Endothelial cell of umbilical vein (primary cell): ENCODE measurements at regions not wholly inside any gene's neighbourhood (a gene's known extent, or its start where the extent isn't known, plus 50 kb on each side); places are given as distances from the start of the nearest gene placed in this dataset.

Experiments
- BruUV-seq: library from RNA; stranded (reverse); fragments of 400-500 nt; replicated peaks from 2 replicates; lab custom pipeline; 2021; lab: Mats Ljungman, UMichigan
- CTCF ChIA-PET: fragments of 300-600, 350-600 bp; sonication (Branson Sonifier 250); formaldehyde crosslinking; loops from one replicate; lab custom pipeline; 2021; ENCODE audit warnings: antibody characterized with exemption, inconsistent platforms; lab: Charles Lee
- POLR2A ChIA-PET: fragments of 300-600, 350-600 bp; sonication (Branson Sonifier 250); formaldehyde crosslinking; loops from one replicate; lab custom pipeline; 2021; ENCODE audit warnings: antibody characterized with exemption, inconsistent platforms; lab: Charles Lee
- DNase-seq: peaks from one replicate; pipeline ENCODE4 v3.0.0-alpha.2; 2011; ENCODE audit warnings: low read depth, low spot score
- FAIRE-seq: peaks from 2 replicates; lab custom pipeline; 2011; peaks lifted over from hg19 to GRCh38; lab: Jason Lieb, UNC
- H2AFZ ChIP-seq: 2 replicates; pipeline ENCODE4 v1.6.0; 2012; ENCODE audit warnings: low read depth, low read length, control low read depth, inconsistent platforms
- H3K27ac ChIP-seq: 2 replicates; pipeline ENCODE4 v1.5.1; 2011; ENCODE audit warnings: low read depth, mild to moderate bottlenecking, control low read depth, low read length, moderate library complexity; ENCODE audit not compliant: insufficient read depth
- H3K27me3 ChIP-seq, 2 experiments: 2 replicates each; pipeline versions ENCODE4 v1.6.0 to v1.6.1; 2011; ENCODE audit warnings: low read length in 2 of 2, mixed read lengths in 1 of 2; ENCODE audit not compliant: control insufficient read depth in 2 of 2, insufficient read depth in 2 of 2
- H3K36me3 ChIP-seq, 2 experiments: 2 replicates in 1 of 2; 3 replicates in 1 of 2; pipeline ENCODE4 v1.5.1; 2011; ENCODE audit warnings: low read length in 2 of 2, mild to moderate bottlenecking in 1 of 2, moderate library complexity in 1 of 2; ENCODE audit not compliant: control insufficient read depth in 2 of 2, insufficient read depth in 2 of 2; ENCODE audit errors: extremely low read depth in 1 of 2
- H3K4me1 ChIP-seq: 3 replicates; pipeline ENCODE4 v1.5.1; 2011; ENCODE audit warnings: mild to moderate bottlenecking, low read length; ENCODE audit not compliant: control insufficient read depth, insufficient read depth; ENCODE audit errors: extremely low read depth
- H3K4me2 ChIP-seq: 2 replicates; pipeline ENCODE4 v1.6.1; 2011; ENCODE audit warnings: low read length, control low read depth, mixed read lengths; ENCODE audit not compliant: insufficient read depth
- H3K4me3 ChIP-seq, 3 experiments: fragments of 200-600 bp in 1 of 3; sonication (generic), shearing (Covaris generic) in 1 of 3; replicated peaks in 1 of 3; 2 replicates each; pipeline ENCODE4 v1.5.1; 2011 to 2016; ENCODE audit warnings: control low read depth in 3 of 3, low read length in 3 of 3, mild to moderate bottlenecking in 2 of 3, inconsistent platforms in 1 of 3, low read depth in 1 of 3, moderate library complexity in 1 of 3; ENCODE audit not compliant: insufficient read depth in 1 of 3
- H3K79me2 ChIP-seq: 2 replicates; pipeline ENCODE4 v1.6.0; 2012; ENCODE audit warnings: low read length, inconsistent platforms; ENCODE audit not compliant: control insufficient read depth, insufficient read depth
- H3K9ac ChIP-seq: replicated peaks from 2 replicates; pipeline ENCODE3; 2011; ENCODE audit warnings: low read length, control low read depth; ENCODE audit not compliant: insufficient read depth; ENCODE audit errors: extremely low read depth
- H3K9me1 ChIP-seq: replicated peaks from 3 replicates; pipeline ENCODE4 v1.6.0; 2011; ENCODE audit warnings: mild to moderate bottlenecking, low read length; ENCODE audit not compliant: control insufficient read depth, insufficient read depth; ENCODE audit errors: extremely low read depth
- H3K9me3 ChIP-seq: replicated peaks from 2 replicates; pipeline ENCODE4 v1.5.1; 2012; ENCODE audit warnings: low read length, inconsistent platforms; ENCODE audit not compliant: control insufficient read depth, insufficient read depth
- H4K20me1 ChIP-seq: replicated peaks from 2 replicates; pipeline ENCODE3; 2011; ENCODE audit warnings: mild to moderate bottlenecking, low read length; ENCODE audit not compliant: control insufficient read depth, insufficient read depth; ENCODE audit errors: extremely low read depth
- CTCF ChIP-seq, 2 donors: IDR thresholded peaks; 1 replicate in 1 of 2; 2 replicates in 1 of 2; pipeline ENCODE4 v1.5.1; 2011; ENCODE audit warnings: low read length in 2 of 2, mild to moderate bottlenecking in 2 of 2, moderate library complexity in 2 of 2, control low read depth in 1 of 2, inconsistent platforms in 1 of 2, low read depth in 1 of 2; ENCODE audit not compliant: insufficient read depth in 1 of 2; ENCODE audit errors: extremely low read depth in 1 of 2
- EZH2 ChIP-seq: IDR thresholded peaks from 2 replicates; pipeline ENCODE4 v1.6.1; 2012; ENCODE audit warnings: borderline replicate concordance, low read depth, mild to moderate bottlenecking, moderate library complexity, low read length, inconsistent platforms; ENCODE audit not compliant: severe bottlenecking
- FOS ChIP-seq: IDR thresholded peaks from 2 replicates; pipeline ENCODE4 v1.6.1; 2011; ENCODE audit warnings: mild to moderate bottlenecking, low read length, moderate library complexity, borderline replicate concordance; ENCODE audit not compliant: insufficient read depth
- GATA2 ChIP-seq: IDR thresholded peaks from 2 replicates; pipeline ENCODE4 v1.7.0; 2011; ENCODE audit warnings: low read depth, mild to moderate bottlenecking, moderate library complexity, mixed read lengths, low read length; ENCODE audit not compliant: insufficient read length, insufficient read depth
- JUN ChIP-seq: IDR thresholded peaks from 2 replicates; pipeline ENCODE4 v1.6.1; 2011; ENCODE audit warnings: borderline replicate concordance, low read depth; ENCODE audit not compliant: insufficient read length, insufficient read depth
- MAX ChIP-seq: IDR thresholded peaks from 2 replicates; pipeline ENCODE4 v1.6.1; 2011; ENCODE audit not compliant: insufficient read depth, insufficient read length
- MYC ChIP-seq: IDR thresholded peaks from one replicate; pipeline ENCODE4 v1.6.1; 2011; ENCODE audit warnings: mild to moderate bottlenecking, low read depth, low read length
- POLR2A ChIP-seq: IDR thresholded peaks from 2 replicates; pipeline ENCODE4 v1.6.1; 2012; ENCODE audit warnings: low read depth, mild to moderate bottlenecking, control low read depth, low read length
- POLR2AphosphoS5 ChIP-seq: IDR thresholded peaks from 2 replicates; pipeline ENCODE4 v1.6.1; 2012; ENCODE audit warnings: low read depth, mild to moderate bottlenecking, control low read depth, low read length, moderate library complexity; ENCODE audit not compliant: insufficient read depth
- dilution Hi-C: fragments of 300-500 bp; cut with MboI; formaldehyde crosslinking; loops from one replicate; pipeline ENCODE4 v1.15.0; 2019; ENCODE audit warnings: low sequenced_read_pairs; ENCODE audit not compliant: extremely low pct_ligation_motif_present
- intact Hi-C: fragments of 100-400 bp; cut with micrococcal nuclease; formaldehyde crosslinking; loops from one replicate; pipeline ENCODE4 v1.10.0; 2022

- Histone ChIP-seq H2AFZ (no peak overlapping the region), H4K20me1 (no peaks in the 10 kb centered on the region), H3K9ac (no peak overlapping the region), H3K4me3 (no peak overlapping the region), H3K79me2 (no peaks in the 10 kb centered on the region), H3K36me3 (no peaks in the 10 kb centered on the region), H3K27ac (no peak overlapping the region), H3K9me1 (no peaks in the 10 kb centered on the region), H3K27me3 (no peaks in the 10 kb centered on the region), H3K4me2 (no peak overlapping the region), H3K4me1 (no peaks in the 10 kb centered on the region), H3K9me3 (no peaks in the 10 kb centered on the region)
- dilution Hi-C loops, result no loop called here
- FAIRE-seq (no peak), DNase-seq (no peak)
- CTCF ChIA-PET, result interaction anchor here (1.0 kb wide), 1 partner anchor 403 kb away, joined by 3 read pairs; no protein-coding TSS in a partner anchor
- TF ChIP-seq EZH2, result no peak
- no peak for TF ChIP-seq MYC
- no peak for TF ChIP-seq JUN
- TF ChIP-seq GATA2, result no peak
- TF ChIP-seq FOS, result no peak
- TF ChIP-seq CTCF (IDR thresholded peaks at IDR 0.05; ENCODE audit: extremely low read depth in 1 of 2, insufficient read depth in 1 of 2, low read depth in 1 of 2, low read length in 2 of 2), result no peak
- no peak for TF ChIP-seq POLR2A
- TF ChIP-seq MAX, result no peak
- TF ChIP-seq POLR2AphosphoS5, result no peak
- intact Hi-C loops, result no loop called here
- no TSS peak for BruUV-seq
- POLR2A ChIA-PET, result no interaction called here
Measured at GRCh38 chr12:111296906-111297463, 71.9 kb downstream of the PHETA1 start.
